ENCODE measurements at regions not wholly inside any gene's neighbourhood (a gene's known extent, or its start where the extent isn't known, plus 50 kb on each side); places are given as distances from the start of the nearest gene placed in this dataset.

DNA sequence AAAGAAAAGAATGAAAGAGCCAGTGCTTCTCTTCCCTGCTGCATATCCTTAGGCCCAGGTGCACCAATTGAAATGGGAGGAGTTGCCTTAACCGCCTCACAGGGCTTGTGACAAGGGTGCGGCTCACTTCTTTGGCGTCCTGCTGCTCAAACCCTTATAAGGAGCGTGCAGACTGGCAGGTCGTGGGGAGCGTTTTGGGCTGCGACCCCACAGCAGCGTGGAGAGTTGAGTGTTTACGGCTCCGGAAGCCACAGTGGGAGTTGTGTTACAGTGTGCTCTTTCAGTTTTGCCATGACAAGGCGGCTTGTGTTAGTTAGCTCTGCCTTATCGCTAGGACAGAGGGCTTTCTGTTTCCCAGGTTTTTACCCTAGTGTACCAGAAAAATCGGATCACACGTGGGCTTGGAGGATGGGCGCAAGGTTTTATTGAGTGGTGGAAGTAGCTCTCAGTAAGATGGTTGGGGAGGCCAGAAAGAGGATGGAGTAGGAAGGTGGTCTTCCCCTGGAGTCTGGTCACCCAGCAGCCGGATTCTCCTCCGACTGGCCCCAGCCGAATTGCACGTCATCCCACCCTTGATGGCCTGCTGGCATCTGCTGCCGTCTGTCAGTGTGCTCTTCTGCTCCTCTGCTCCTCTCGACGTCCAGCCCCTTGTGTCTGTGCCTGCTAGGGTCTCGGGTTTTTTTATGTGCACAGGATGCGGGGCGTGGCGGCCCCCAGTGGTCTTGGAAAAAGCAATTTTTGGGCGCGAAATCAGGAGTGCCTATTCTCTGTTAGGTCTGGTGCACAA lies 718.9 kb downstream of the ARAP2 start:
- ATAC-seq (ENCODE audit: low read depth) (no peak), DNase-seq (no peak)
- Mint-ChIP-seq H3K9me3 (peaks cover 2% of the 10 kb centered on the region), H3K4me1 (no peaks in the 10 kb centered on the region), H3K4me3 (no peak overlapping the region), H3K27me3 (no peaks in the 10 kb centered on the region), H3K36me3 (ENCODE audit: low read depth) (no peaks in the 10 kb centered on the region), H3K27ac (no peak overlapping the region)
- CTCF ChIA-PET: no interaction called here
- intact Hi-C loops (cut with micrococcal nuclease): no loop called here
- TF ChIP-seq, protein P1, sequence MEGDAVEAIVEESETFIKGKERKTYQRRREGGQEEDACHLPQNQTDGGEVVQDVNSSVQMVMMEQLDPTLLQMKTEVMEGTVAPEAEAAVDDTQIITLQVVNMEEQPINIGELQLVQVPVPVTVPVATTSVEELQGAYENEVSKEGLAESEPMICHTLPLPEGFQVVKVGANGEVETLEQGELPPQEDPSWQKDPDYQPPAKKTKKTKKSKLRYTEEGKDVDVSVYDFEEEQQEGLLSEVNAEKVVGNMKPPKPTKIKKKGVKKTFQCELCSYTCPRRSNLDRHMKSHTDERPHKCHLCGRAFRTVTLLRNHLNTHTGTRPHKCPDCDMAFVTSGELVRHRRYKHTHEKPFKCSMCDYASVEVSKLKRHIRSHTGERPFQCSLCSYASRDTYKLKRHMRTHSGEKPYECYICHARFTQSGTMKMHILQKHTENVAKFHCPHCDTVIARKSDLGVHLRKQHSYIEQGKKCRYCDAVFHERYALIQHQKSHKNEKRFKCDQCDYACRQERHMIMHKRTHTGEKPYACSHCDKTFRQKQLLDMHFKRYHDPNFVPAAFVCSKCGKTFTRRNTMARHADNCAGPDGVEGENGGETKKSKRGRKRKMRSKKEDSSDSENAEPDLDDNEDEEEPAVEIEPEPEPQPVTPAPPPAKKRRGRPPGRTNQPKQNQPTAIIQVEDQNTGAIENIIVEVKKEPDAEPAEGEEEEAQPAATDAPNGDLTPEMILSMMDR (IDR thresholded peaks at IDR 0.05): no peak
- POLR2A ChIA-PET: no interaction called here

GRCh38 chr4:35526456-35526855 lies 717.9 kb downstream of the ARAP2 start:
- Mint-ChIP-seq H3K4me1 (no peaks in the 10 kb centered on the region), H3K4me3 (no peak overlapping the region)
- CTCF ChIA-PET: no interaction called here

DNA sequence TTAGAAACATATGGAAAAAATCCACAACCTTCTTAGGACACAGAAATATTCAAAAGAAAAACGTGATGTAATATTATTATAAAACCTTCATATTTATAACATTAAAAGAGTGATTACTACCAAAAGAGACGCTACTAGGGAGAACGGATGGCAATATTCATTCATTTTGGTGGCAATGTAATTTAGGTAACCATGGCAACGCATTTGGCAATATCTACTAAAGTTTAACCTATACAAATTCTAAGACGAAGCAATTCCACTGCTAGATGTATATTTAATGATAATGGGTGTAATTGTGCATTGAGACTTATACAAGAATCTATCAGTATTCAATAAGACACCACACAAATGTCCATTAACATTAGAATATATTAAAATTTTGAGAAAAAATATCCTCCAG lies 709.4 kb downstream of the ARAP2 start:
- no peaks in the 10 kb centered on the region for H3K4me1 Mint-ChIP-seq
- H3K27ac Mint-ChIP-seq: no peak overlapping the region
- POLR2A ChIA-PET: no interaction called here
- intact Hi-C loops (cut with micrococcal nuclease): no loop called here
- CTCF ChIA-PET: no interaction called here
- no peaks in the 10 kb centered on the region for H3K27me3 Mint-ChIP-seq
- no peaks in the 10 kb centered on the region for H3K9me3 Mint-ChIP-seq
- no peak overlapping the region for H3K4me3 Mint-ChIP-seq
- DNase-seq (no peak), ATAC-seq (ENCODE audit: low read depth) (no peak)
- H3K36me3 Mint-ChIP-seq (ENCODE audit: low read depth): no peaks in the 10 kb centered on the region
- TF ChIP-seq, protein P1 (IDR thresholded peaks at IDR 0.05): no peak

More at GRCh38 chr4:35526456-35526855, 717.9 kb downstream of the ARAP2 start:
- no peak for DNase-seq
- Mint-ChIP-seq H3K9me3 (peaks cover 2% of the 10 kb centered on the region), H3K27me3 (no peaks in the 10 kb centered on the region), H3K36me3 (ENCODE audit: low read depth) (no peaks in the 10 kb centered on the region), H3K27ac (no peak overlapping the region)
- intact Hi-C loops (cut with micrococcal nuclease): no loop called here
- no peak for ATAC-seq (ENCODE audit: low read depth)
- POLR2A ChIA-PET: no interaction called here
- TF ChIP-seq, protein P1 (IDR thresholded peaks at IDR 0.05): no peak

DNA sequence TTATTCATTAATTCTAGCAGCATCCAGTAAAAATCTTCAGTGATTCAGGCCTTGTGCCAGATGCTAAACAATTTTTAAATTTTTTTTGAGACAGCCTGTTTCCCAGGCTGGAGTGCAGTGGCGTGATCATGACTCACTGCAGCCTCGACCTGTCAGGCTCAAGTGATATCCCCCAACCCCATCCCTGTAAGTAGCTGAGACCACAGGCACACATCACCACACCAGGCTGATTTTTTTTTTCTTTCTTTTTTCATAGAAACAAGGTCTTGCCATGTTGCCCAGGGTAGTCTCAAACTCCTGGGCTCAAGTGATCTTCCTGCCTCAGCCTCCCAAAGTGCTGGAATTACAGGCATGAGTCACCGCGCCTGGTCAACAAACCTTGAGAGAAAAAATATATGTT lies 705.5 kb downstream of the ARAP2 start:
- no peak for DNase-seq
- ATAC-seq (ENCODE audit: low read depth): no peak
- CTCF ChIA-PET: no interaction called here
- intact Hi-C loops (cut with micrococcal nuclease): no loop called here
- no peaks in the 10 kb centered on the region for H3K4me1 Mint-ChIP-seq
- H3K27me3 Mint-ChIP-seq: no peaks in the 10 kb centered on the region
- no peak overlapping the region for H3K27ac Mint-ChIP-seq
- no peak overlapping the region for H3K4me3 Mint-ChIP-seq
- TF ChIP-seq, protein P1 (IDR thresholded peaks at IDR 0.05): no peak
- POLR2A ChIA-PET: no interaction called here
- H3K36me3 Mint-ChIP-seq (ENCODE audit: low read depth): no peaks in the 10 kb centered on the region
- H3K9me3 Mint-ChIP-seq: peaks cover 6% of the 10 kb centered on the region

- Mint-ChIP-seq H3K4me3 (no peak overlapping the region), H3K9me3 (peaks cover 8% of the 10 kb centered on the region), H3K27ac (no peak overlapping the region), H3K27me3 (no peaks in the 10 kb centered on the region), H3K4me1 (no peaks in the 10 kb centered on the region), H3K36me3 (ENCODE audit: low read depth) (no peaks in the 10 kb centered on the region)
- DNase-seq (no peak), ATAC-seq (ENCODE audit: low read depth) (no peak)
- ChIA-PET POLR2A (no interaction called here), CTCF (no interaction called here)
- TF ChIP-seq, protein P1 (IDR thresholded peaks at IDR 0.05): no peak
- intact Hi-C loops (cut with micrococcal nuclease): no loop called here
These were observed 704.8 kb downstream of the ARAP2 start for GRCh38 chr4:35539404-35540055.

Measured in activated B cell treated with CpG ODN at 0.5 μM for 24 hours (primary cell).